WERI-Rb-1 (cell line): ENCODE measurements at regions not wholly inside any gene's neighbourhood (a gene's known extent, or its start where the extent isn't known, plus 50 kb on each side); places are given as distances from the start of the nearest gene placed in this dataset.

Experiments
- DNase-seq: peaks from one replicate; pipeline ENCODE4 v3.0.0-alpha.2; 2020
- H3K27ac ChIP-seq: fragments of 250-450 bp; sonication (Bioruptor Pico); 2 replicates; pipeline ENCODE4 v1.5.1; 2020; ENCODE audit warnings: mild to moderate bottlenecking, moderate library complexity
- H3K27me3 ChIP-seq: fragments of 250-450 bp; sonication (Bioruptor Pico); 2 replicates; pipeline ENCODE4 v1.5.1; 2021; ENCODE audit warnings: mild to moderate bottlenecking, low read depth, moderate library complexity; ENCODE audit not compliant: insufficient read depth, severe bottlenecking
- H3K36me3 ChIP-seq: fragments of 250-450 bp; sonication (Bioruptor Pico); 2 replicates; pipeline ENCODE4 v1.5.1; 2020; ENCODE audit warnings: mild to moderate bottlenecking, moderate library complexity
- H3K4me3 ChIP-seq: 2 replicates; pipeline ENCODE4 v1.5.1; 2011; ENCODE audit warnings: low read depth, mild to moderate bottlenecking, control low read depth, low read length
- H3K9me3 ChIP-seq: fragments of 250-450 bp; sonication (Bioruptor Pico); 2 replicates; pipeline ENCODE4 v1.5.1; 2021; ENCODE audit warnings: mild to moderate bottlenecking, moderate library complexity; ENCODE audit not compliant: severe bottlenecking
- TF ChIP-seq, protein P1 (sequence below): IDR thresholded peaks from 2 replicates; pipeline ENCODE4 v1.5.1; 2011; ENCODE audit warnings: low read depth, mild to moderate bottlenecking, control low read depth, inconsistent platforms, low read length

DNA sequence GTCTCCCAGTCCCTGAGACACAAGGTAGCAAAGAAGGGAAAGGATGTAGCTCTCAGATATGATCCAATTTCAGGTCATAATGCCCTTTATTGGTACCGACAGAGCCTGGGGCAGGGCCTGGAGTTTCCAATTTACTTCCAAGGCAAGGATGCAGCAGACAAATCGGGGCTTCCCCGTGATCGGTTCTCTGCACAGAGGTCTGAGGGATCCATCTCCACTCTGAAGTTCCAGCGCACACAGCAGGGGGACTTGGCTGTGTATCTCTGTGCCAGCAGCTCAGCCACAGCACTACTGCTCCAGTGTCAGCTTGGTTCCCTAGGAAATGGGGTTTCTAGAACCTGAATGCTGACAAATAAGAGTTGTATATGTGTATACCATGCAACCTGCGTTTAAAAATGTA, 74.6 kb upstream of the PRSS58 start:
- TF ChIP-seq, protein P1, sequence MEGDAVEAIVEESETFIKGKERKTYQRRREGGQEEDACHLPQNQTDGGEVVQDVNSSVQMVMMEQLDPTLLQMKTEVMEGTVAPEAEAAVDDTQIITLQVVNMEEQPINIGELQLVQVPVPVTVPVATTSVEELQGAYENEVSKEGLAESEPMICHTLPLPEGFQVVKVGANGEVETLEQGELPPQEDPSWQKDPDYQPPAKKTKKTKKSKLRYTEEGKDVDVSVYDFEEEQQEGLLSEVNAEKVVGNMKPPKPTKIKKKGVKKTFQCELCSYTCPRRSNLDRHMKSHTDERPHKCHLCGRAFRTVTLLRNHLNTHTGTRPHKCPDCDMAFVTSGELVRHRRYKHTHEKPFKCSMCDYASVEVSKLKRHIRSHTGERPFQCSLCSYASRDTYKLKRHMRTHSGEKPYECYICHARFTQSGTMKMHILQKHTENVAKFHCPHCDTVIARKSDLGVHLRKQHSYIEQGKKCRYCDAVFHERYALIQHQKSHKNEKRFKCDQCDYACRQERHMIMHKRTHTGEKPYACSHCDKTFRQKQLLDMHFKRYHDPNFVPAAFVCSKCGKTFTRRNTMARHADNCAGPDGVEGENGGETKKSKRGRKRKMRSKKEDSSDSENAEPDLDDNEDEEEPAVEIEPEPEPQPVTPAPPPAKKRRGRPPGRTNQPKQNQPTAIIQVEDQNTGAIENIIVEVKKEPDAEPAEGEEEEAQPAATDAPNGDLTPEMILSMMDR: no peak
- Histone ChIP-seq H3K9me3 (no peaks in the 10 kb centered on the region), H3K27ac (no peak overlapping the region), H3K4me3 (no peak overlapping the region), H3K36me3 (no peaks in the 10 kb centered on the region), H3K27me3 (no peaks in the 10 kb centered on the region)
- no peak for DNase-seq

DNA sequence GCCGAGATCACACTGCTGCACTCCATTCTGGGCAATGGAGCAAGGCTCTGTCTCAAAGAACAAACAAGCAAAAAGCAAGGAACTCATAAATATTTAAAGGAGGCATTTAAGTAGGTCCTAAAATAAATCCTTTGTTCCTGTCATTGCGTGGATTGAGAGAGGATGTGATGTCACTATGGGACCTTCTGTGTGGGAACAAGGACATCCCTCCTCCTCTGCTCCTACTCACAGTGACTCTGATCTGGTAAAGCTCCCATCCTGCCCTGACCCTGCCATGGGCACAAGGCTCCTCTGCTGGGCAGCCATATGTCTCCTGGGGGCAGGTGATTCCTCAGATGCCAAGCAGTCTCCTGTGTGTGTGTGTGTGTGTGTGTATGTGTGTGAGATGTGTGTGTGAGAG, 74.1 kb upstream of the PRSS58 start:
- DNase-seq: no peak
- TF ChIP-seq, protein P1: no peak
- Histone ChIP-seq H3K36me3 (no peaks in the 10 kb centered on the region), H3K4me3 (no peak overlapping the region), H3K9me3 (no peaks in the 10 kb centered on the region), H3K27me3 (no peaks in the 10 kb centered on the region), H3K27ac (no peak overlapping the region)

DNA sequence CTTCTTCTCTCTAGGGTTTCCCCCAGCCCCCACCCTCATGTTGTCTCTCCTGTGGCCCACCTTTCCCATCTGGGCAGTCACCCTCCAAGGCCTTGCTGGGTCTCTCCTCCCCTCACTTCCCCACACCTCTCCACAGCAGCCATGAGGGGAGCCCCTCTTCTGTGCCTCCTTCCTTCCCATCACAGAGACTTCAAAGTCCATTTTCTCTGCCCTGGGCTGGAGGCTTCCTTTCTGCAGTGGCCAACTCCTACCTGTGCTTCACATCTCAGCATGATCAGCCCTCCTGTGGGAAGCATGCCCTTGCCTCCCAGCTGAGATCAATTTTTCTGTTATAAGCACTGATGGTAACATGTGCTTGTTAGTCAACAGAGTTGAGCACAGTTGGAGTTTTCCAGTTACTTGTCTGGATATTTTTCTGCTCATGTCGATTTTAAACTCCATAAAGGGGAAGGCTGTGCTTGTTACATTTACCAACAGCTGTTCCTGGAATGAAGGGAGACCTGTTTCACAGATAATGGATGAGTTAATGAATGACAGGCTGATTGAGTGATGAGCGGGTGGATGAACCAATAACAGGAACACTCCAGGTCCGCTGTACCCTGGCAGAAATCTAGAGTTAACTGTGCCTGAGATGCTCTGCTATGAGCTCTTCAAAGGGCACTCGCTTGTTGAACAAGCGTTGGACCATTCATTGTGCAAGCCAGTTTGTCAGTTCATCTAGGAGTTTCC, 71.4 kb upstream of the PRSS58 start:
- TF ChIP-seq, protein P1: no peak
- Histone ChIP-seq H3K9me3 (no peaks in the 10 kb centered on the region), H3K27ac (peak overlapping the region; percentile 98), H3K4me3 (no peak overlapping the region), H3K27me3 (no peaks in the 10 kb centered on the region), H3K36me3 (no peaks in the 10 kb centered on the region)
- DNase-seq: no peak

GRCh38 chr7:142328551-142328950, 70.7 kb upstream of the PRSS58 start:
- H3K4me3 ChIP-seq: peak overlapping the region; percentile 41
- DNase-seq: no peak
- H3K27ac ChIP-seq: peak overlapping the region; percentile 98
- TF ChIP-seq, protein P1: no peak
- H3K9me3 ChIP-seq: no peaks in the 10 kb centered on the region
- no peaks in the 10 kb centered on the region for H3K36me3 ChIP-seq
- no peaks in the 10 kb centered on the region for H3K27me3 ChIP-seq

- Histone ChIP-seq H3K9me3 (no peaks in the 10 kb centered on the region), H3K27me3 (no peaks in the 10 kb centered on the region), H3K4me3 (peak overlapping the region; percentile 41), H3K27ac (peak overlapping the region; percentile 98), H3K36me3 (no peaks in the 10 kb centered on the region)
- TF ChIP-seq, protein P1: no peak
- peak; percentile 92 for DNase-seq
These were observed 70.0 kb upstream of the PRSS58 start for GRCh38 chr7:142327628-142328405.
